ENCODE measurements at regions not wholly inside any gene's neighbourhood (a gene's known extent, or its start where the extent isn't known, plus 50 kb on each side); places are given as distances from the start of the nearest gene placed in this dataset.

GRCh38 chr11:19441752-19442553 is 201.2 kb upstream of the E2F8 start:
- H3K27ac Mint-ChIP-seq: peak overlapping the region; percentile 16
- H3K9ac ChIP-seq (ENCODE audit: low read length): no peak overlapping the region
- ChIA-PET POLR2A (no interaction called here), CTCF (no interaction called here)
- H3K4me3 ChIP-seq (ENCODE audit: control extremely low read depth in 1 of 5, extremely low read depth in 1 of 5, insufficient read depth in 1 of 5, low read depth in 2 of 5, low read length in 4 of 5): no peak overlapping the region
- H3K27me3 ChIP-seq (replicated peaks in 1 of 4; ENCODE audit: control extremely low read depth in 1 of 4, control insufficient read depth in 3 of 4, insufficient read depth in 4 of 4, low read length in 3 of 4): no peaks in the 10 kb centered on the region
- peaks cover 8% of the 10 kb centered on the region for H3K4me1 Mint-ChIP-seq
- no peak overlapping the region for H3K4me3 Mint-ChIP-seq
- H3K9me3 Mint-ChIP-seq (ENCODE audit: insufficient read depth): no peaks in the 10 kb centered on the region
- no peaks in the 10 kb centered on the region for H3K36me3 ChIP-seq (replicated peaks in 1 of 2; ENCODE audit: control extremely low read depth in 1 of 2, control insufficient read depth in 1 of 2, extremely low read depth in 1 of 2, insufficient read depth in 2 of 2, low read length in 1 of 2)
- H3K4me2 ChIP-seq (replicated peaks; ENCODE audit: low read depth, low read length, poor library complexity, severe bottlenecking): no peak overlapping the region
- DNase-seq (no peak), ATAC-seq (ENCODE audit: low read depth) (peak; percentile 61)
- H3K9me3 ChIP-seq (ENCODE audit: control extremely low read depth in 1 of 3, control insufficient read depth in 2 of 3, insufficient read depth in 1 of 3, low read length in 2 of 3): no peaks in the 10 kb centered on the region
- H2AFZ ChIP-seq (ENCODE audit: insufficient read depth, low read depth, low read length, poor library complexity, severe bottlenecking): no peak overlapping the region
- intact Hi-C loops (cut with micrococcal nuclease): no loop called here
- peaks cover 0 to 8% of the 10 kb centered on the region in 2 donors for H3K4me1 ChIP-seq (ENCODE audit: control insufficient read depth in 2 of 2, insufficient read depth in 2 of 2, low read length in 2 of 2)
- no peaks in the 10 kb centered on the region for H3K79me2 ChIP-seq (ENCODE audit: control insufficient read depth, insufficient read depth, low read length)
- no peaks in the 10 kb centered on the region for H4K20me1 ChIP-seq (ENCODE audit: control insufficient read depth, insufficient read depth, low read length, poor library complexity, severe bottlenecking)
- no peak overlapping the region for H3K27ac ChIP-seq (ENCODE audit: low read length in 2 of 2)
- TF ChIP-seq EZH2 (IDR thresholded peaks at IDR 0.05; ENCODE audit: borderline replicate concordance, insufficient read depth, low read depth, low read length, poor library complexity, severe bottlenecking) (no peak), CTCF (IDR thresholded peaks at IDR 0.05) (no peak)
- WGBS (ENCODE audit: insufficient coverage): 76% methylated on average over 6 of the region's 11 CpGs
- peaks cover 6% of the 10 kb centered on the region for H3K27me3 Mint-ChIP-seq

GRCh38 chr11:19441288-19441687 is 200.5 kb upstream of the E2F8 start:
- Histone ChIP-seq H3K4me3 (ENCODE audit: control extremely low read depth in 1 of 5, extremely low read depth in 1 of 5, insufficient read depth in 1 of 5, low read depth in 2 of 5, low read length in 4 of 5) (no peak overlapping the region), H2AFZ (ENCODE audit: insufficient read depth, low read depth, low read length, poor library complexity, severe bottlenecking) (no peak overlapping the region), H3K79me2 (ENCODE audit: control insufficient read depth, insufficient read depth, low read length) (no peaks in the 10 kb centered on the region), H3K4me2 (replicated peaks; ENCODE audit: low read depth, low read length, poor library complexity, severe bottlenecking) (no peak overlapping the region), H3K9me3 (ENCODE audit: control extremely low read depth in 1 of 3, control insufficient read depth in 2 of 3, insufficient read depth in 1 of 3, low read length in 2 of 3) (no peaks in the 10 kb centered on the region), H3K36me3 (replicated peaks in 1 of 2; ENCODE audit: control extremely low read depth in 1 of 2, control insufficient read depth in 1 of 2, extremely low read depth in 1 of 2, insufficient read depth in 2 of 2, low read length in 1 of 2) (no peaks in the 10 kb centered on the region), H3K4me1 (ENCODE audit: control insufficient read depth in 2 of 2, insufficient read depth in 2 of 2, low read length in 2 of 2) (peaks cover 0 to 8% of the 10 kb centered on the region in 2 donors), H3K27me3 (replicated peaks in 1 of 4; ENCODE audit: control extremely low read depth in 1 of 4, control insufficient read depth in 3 of 4, insufficient read depth in 4 of 4, low read length in 3 of 4) (no peaks in the 10 kb centered on the region), H3K27ac (ENCODE audit: low read length in 2 of 2) (no peak overlapping the region), H4K20me1 (ENCODE audit: control insufficient read depth, insufficient read depth, low read length, poor library complexity, severe bottlenecking) (no peaks in the 10 kb centered on the region), H3K9ac (ENCODE audit: low read length) (no peak overlapping the region)
- peaks cover 11% of the 10 kb centered on the region for H3K4me1 Mint-ChIP-seq
- no peak overlapping the region for H3K27ac Mint-ChIP-seq
- TF ChIP-seq EZH2 (IDR thresholded peaks at IDR 0.05; ENCODE audit: borderline replicate concordance, insufficient read depth, low read depth, low read length, poor library complexity, severe bottlenecking): no peak
- TF ChIP-seq CTCF (IDR thresholded peaks at IDR 0.05): no peak
- POLR2A ChIA-PET: no interaction called here
- H3K27me3 Mint-ChIP-seq: peaks cover 6% of the 10 kb centered on the region
- DNase-seq (no peak), ATAC-seq (ENCODE audit: low read depth) (no peak)
- H3K4me3 Mint-ChIP-seq: no peak overlapping the region
- CTCF ChIA-PET: no interaction called here
- no peaks in the 10 kb centered on the region for H3K9me3 Mint-ChIP-seq (ENCODE audit: insufficient read depth)
- intact Hi-C loops (cut with micrococcal nuclease): no loop called here
- WGBS (ENCODE audit: insufficient coverage): no CpG with 5 or more reads among the region's 3 CpGs

All from B cell (primary cell).